H9 (cell line): ENCODE measurements at regions not wholly inside any gene's neighbourhood (a gene's known extent, or its start where the extent isn't known, plus 50 kb on each side); places are given as distances from the start of the nearest gene placed in this dataset.

Experiments used
- DNase-seq: peaks from one replicate; pipeline ENCODE4 v3.0.0-alpha.2; 2017
- H2AFZ ChIP-seq: one replicate; pipeline ENCODE4 v1.6.1; 2013; ENCODE audit warnings: mild to moderate bottlenecking, low read length, control low read depth, moderate library complexity
- H2AK5ac ChIP-seq: 2 replicates; pipeline ENCODE4 v1.6.1; 2013; ENCODE audit warnings: low read length, control low read depth, mixed read lengths; ENCODE audit not compliant: insufficient read length
- H2BK120ac ChIP-seq: one replicate; pipeline ENCODE4 v1.6.1; 2013; ENCODE audit warnings: low read depth, mild to moderate bottlenecking, low read length, control low read depth, inconsistent platforms; ENCODE audit not compliant: poor library complexity, severe bottlenecking
- H2BK12ac ChIP-seq: 2 replicates; pipeline ENCODE4 v1.6.1; 2013; ENCODE audit warnings: low read length, control low read depth, mixed read lengths, low read depth; ENCODE audit not compliant: insufficient read length
- H2BK15ac ChIP-seq: 2 replicates; pipeline ENCODE4 v1.6.1; 2013; ENCODE audit warnings: low read depth, low read length, control low read depth
- H2BK20ac ChIP-seq: one replicate; pipeline ENCODE4 v1.6.1; 2013; ENCODE audit warnings: low read depth, mild to moderate bottlenecking, low read length, control low read depth, inconsistent platforms; ENCODE audit not compliant: poor library complexity, severe bottlenecking
- H2BK5ac ChIP-seq: 2 replicates; pipeline ENCODE4 v1.6.1; 2013; ENCODE audit warnings: low read length, control low read depth, mixed read lengths; ENCODE audit not compliant: insufficient read length
- H3K14ac ChIP-seq: 2 replicates; pipeline ENCODE4 v1.6.1; 2013; ENCODE audit warnings: low read length, control low read depth; ENCODE audit not compliant: insufficient read depth
- H3K18ac ChIP-seq: 2 replicates; pipeline ENCODE4 v1.6.1; 2013; ENCODE audit warnings: low read depth, mild to moderate bottlenecking, mixed read lengths, low read length, control low read depth; ENCODE audit not compliant: insufficient read length
- H3K23ac ChIP-seq: 2 replicates; pipeline ENCODE4 v1.6.1; 2013; ENCODE audit warnings: low read length, control low read depth, mixed read lengths, low read depth; ENCODE audit not compliant: insufficient read length
- H3K23me2 ChIP-seq: 2 replicates; pipeline ENCODE4 v1.6.1; 2013; ENCODE audit warnings: low read depth, mild to moderate bottlenecking, mixed read lengths, low read length, control low read depth; ENCODE audit not compliant: insufficient read length, poor library complexity, severe bottlenecking
- H3K27ac ChIP-seq: 2 replicates; pipeline ENCODE4 v1.5.1; 2013; ENCODE audit warnings: low read length, control low read depth, mixed read lengths, low read depth; ENCODE audit not compliant: insufficient read length
- H3K27me3 ChIP-seq: 2 replicates; pipeline ENCODE4 v1.6.1; 2013; ENCODE audit warnings: low read length, control low read depth, inconsistent platforms; ENCODE audit not compliant: insufficient read depth
- H3K4ac ChIP-seq: 2 replicates; pipeline ENCODE4 v1.6.1; 2013; ENCODE audit warnings: low read depth, mild to moderate bottlenecking, control low read depth, inconsistent platforms, low read length, moderate library complexity
- H3K4me1 ChIP-seq: 2 replicates; pipeline ENCODE4 v1.6.1; 2013; ENCODE audit warnings: low read length, control low read depth, inconsistent platforms; ENCODE audit not compliant: insufficient read depth
- H3K4me2 ChIP-seq: 2 replicates; pipeline ENCODE4 v1.6.1; 2013; ENCODE audit warnings: low read length, control low read depth, mixed read lengths; ENCODE audit not compliant: insufficient read length, insufficient read depth
- H3K56ac ChIP-seq: 2 replicates; pipeline ENCODE4 v1.6.1; 2013; ENCODE audit warnings: low read depth, mild to moderate bottlenecking, mixed read lengths, low read length, control low read depth; ENCODE audit not compliant: insufficient read length
- H3K79me1 ChIP-seq: 2 replicates; pipeline ENCODE4 v1.6.1; 2013; ENCODE audit warnings: low read depth, mild to moderate bottlenecking, moderate library complexity, low read length, control low read depth, inconsistent platforms; ENCODE audit not compliant: insufficient read depth, poor library complexity, severe bottlenecking
- H3K79me2 ChIP-seq: 2 replicates; pipeline ENCODE4 v1.6.1; 2013; ENCODE audit warnings: low read length, control low read depth, inconsistent platforms; ENCODE audit not compliant: insufficient read depth
- H3K9ac ChIP-seq: 2 replicates; pipeline ENCODE4 v1.6.1; 2013; ENCODE audit warnings: low read length, control low read depth, mixed read lengths; ENCODE audit not compliant: insufficient read length; ENCODE audit errors: extremely low read depth
- H3K9me3 ChIP-seq: one replicate; pipeline ENCODE4 v1.6.1; 2013; ENCODE audit warnings: low read depth, low read length, inconsistent platforms; ENCODE audit not compliant: control insufficient read depth
- H3T11ph ChIP-seq: one replicate; pipeline ENCODE4 v1.6.1; 2013; ENCODE audit warnings: mild to moderate bottlenecking, low read length, control low read depth, inconsistent platforms
- H4K20me1 ChIP-seq: one replicate; pipeline ENCODE4 v1.6.1; 2013; ENCODE audit not compliant: control insufficient read depth, insufficient read length, insufficient read depth
- H4K5ac ChIP-seq: 2 replicates; pipeline ENCODE4 v1.6.1; 2013; ENCODE audit warnings: low read depth, mild to moderate bottlenecking, mixed read lengths, low read length, control low read depth; ENCODE audit not compliant: insufficient read length
- H4K8ac ChIP-seq: replicated peaks from 2 replicates; pipeline ENCODE4 v1.6.1; 2013; ENCODE audit warnings: low read length, control low read depth, mixed read lengths, low read depth; ENCODE audit not compliant: insufficient read length
- H4K91ac ChIP-seq: 2 replicates; pipeline ENCODE4 v1.6.1; 2013; ENCODE audit warnings: low read depth, mild to moderate bottlenecking, moderate library complexity, mixed read lengths, low read length, control low read depth; ENCODE audit not compliant: insufficient read length
- H3K27ac Mint-ChIP-seq, 3 experiments: 2 replicates in 2 of 3; 3 replicates in 1 of 3; pipeline ENCODE4 v1.8.0; 2020 to 2021; ENCODE audit warnings: mixed read lengths in 3 of 3, mild to moderate bottlenecking in 1 of 3, moderate library complexity in 1 of 3
- H3K27me3 Mint-ChIP-seq: 2 replicates; pipeline ENCODE4 v1.8.0; 2021; ENCODE audit warnings: low read depth, mild to moderate bottlenecking, moderate library complexity, mixed read lengths
- H3K36me3 Mint-ChIP-seq, 3 experiments: 2 replicates in 2 of 3; 3 replicates in 1 of 3; pipeline ENCODE4 v1.8.0; 2020 to 2021; ENCODE audit warnings: low read depth in 3 of 3, mixed read lengths in 3 of 3; ENCODE audit not compliant: insufficient read depth in 1 of 3
- H3K4me1 Mint-ChIP-seq, 2 experiments: 2 replicates each; pipeline ENCODE4 v1.8.0; 2020; ENCODE audit warnings: mixed read lengths in 2 of 2
- H3K4me3 Mint-ChIP-seq, 2 experiments: 2 replicates in 1 of 2; 3 replicates in 1 of 2; pipeline ENCODE4 v1.8.0; 2020 to 2021; ENCODE audit warnings: mild to moderate bottlenecking in 2 of 2, mixed read lengths in 2 of 2, moderate library complexity in 1 of 2
- H3K9me3 Mint-ChIP-seq, 2 experiments: 2 replicates in 1 of 2; 3 replicates in 1 of 2; pipeline ENCODE4 v1.8.0; 2020; ENCODE audit warnings: mild to moderate bottlenecking in 2 of 2, mixed read lengths in 2 of 2, moderate library complexity in 1 of 2
- CTCF ChIP-seq: fragments of 200-600 bp; sonication (generic); conservative IDR thresholded peaks from 3 replicates; pipeline ENCODE4 v1.8.0; 2021; ENCODE audit warnings: antibody characterized with exemption, mild to moderate bottlenecking
- WGBS: extraction: QIAGEN DNeasy Blood & Tissue Kit; methylation state at CpG from one replicate; pipeline ENCODE4 v1.1.7; 2013; ENCODE audit warnings: missing lambda C conversion rate, low lambda C conversion rate, mixed read lengths; ENCODE audit not compliant: insufficient read length; ENCODE audit errors: extremely low coverage; 5-methylcytosine and 5-hydroxymethylcytosine counted together

DNA sequence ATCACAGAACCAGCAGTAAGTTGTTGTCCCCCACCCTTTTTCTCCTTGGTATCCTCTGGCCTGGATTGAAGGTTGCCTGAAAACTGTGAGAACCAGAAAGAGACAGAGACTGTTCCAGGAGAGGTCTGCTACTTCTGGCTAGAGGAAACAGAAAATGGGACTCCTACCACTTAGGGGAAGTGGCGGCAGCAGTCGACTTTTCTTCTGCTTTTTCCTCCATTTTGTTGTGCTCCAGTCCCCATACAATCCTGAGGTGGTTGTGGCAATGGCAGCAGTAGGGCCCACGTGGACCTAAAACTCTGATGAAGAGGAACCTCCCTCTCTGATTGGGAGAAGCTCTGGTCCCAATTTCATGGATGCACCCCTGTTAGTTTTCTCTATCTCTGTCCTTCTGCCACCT, 76.0 kb upstream of the SORL1 start:
- H3K23ac ChIP-seq = no peak overlapping the region
- H3K27me3 ChIP-seq = no peaks in the 10 kb centered on the region
- H3K18ac ChIP-seq = no peak overlapping the region
- H3K23me2 ChIP-seq = no peaks in the 10 kb centered on the region
- H3K4me1 Mint-ChIP-seq = peaks cover 67 to 68% of the 10 kb centered on the region in 2 experiments
- H4K91ac ChIP-seq = no peak overlapping the region
- no peak overlapping the region for H3K9ac ChIP-seq
- H2AK5ac ChIP-seq = no peak overlapping the region
- H3K27me3 Mint-ChIP-seq = no peaks in the 10 kb centered on the region
- H3K56ac ChIP-seq = no peak overlapping the region
- peaks cover 0 to 4% (median 0%) of the 10 kb centered on the region in 3 experiments; a peak in 1 of 7 replicates for H3K36me3 Mint-ChIP-seq
- H3K9me3 Mint-ChIP-seq = no peaks in the 10 kb centered on the region; a peak in 1 of 5 replicates
- no peak overlapping the region for H2BK5ac ChIP-seq
- TF ChIP-seq CTCF = no peak
- no peak overlapping the region for H4K8ac ChIP-seq
- WGBS = no CpG with 5 or more reads among the region's 3 CpGs
- H3K27ac ChIP-seq = no peak overlapping the region
- H3K4me2 ChIP-seq = no peak overlapping the region
- H4K5ac ChIP-seq = no peak overlapping the region
- no peak overlapping the region for H3K4me3 Mint-ChIP-seq
- no peak overlapping the region for H2BK15ac ChIP-seq
- DNase-seq = no peak
- H3K14ac ChIP-seq = no peak overlapping the region
- H3K4me1 ChIP-seq = peaks cover 19% of the 10 kb centered on the region
- no peaks in the 10 kb centered on the region for H3K79me2 ChIP-seq
- H3K79me1 ChIP-seq = no peaks in the 10 kb centered on the region
- no peak overlapping the region for H2BK120ac ChIP-seq
- no peaks in the 10 kb centered on the region for H3K9me3 ChIP-seq
- no peak overlapping the region for H2AFZ ChIP-seq
- no peak overlapping the region for H3K4ac ChIP-seq
- H3K27ac Mint-ChIP-seq = no peak overlapping the region
- no peak overlapping the region for H2BK12ac ChIP-seq
- H3T11ph ChIP-seq = no peak overlapping the region
- no peaks in the 10 kb centered on the region for H4K20me1 ChIP-seq
- no peak overlapping the region for H2BK20ac ChIP-seq
